RCC 7860 (cell line): ENCODE measurements at regions not wholly inside any gene's neighbourhood (a gene's known extent, or its start where the extent isn't known, plus 50 kb on each side); places are given as distances from the start of the nearest gene placed in this dataset.
A peak's percentile ranks its signal among the peaks of the same experiment; 100 is the strongest.
"Not testable (repeated sequence)": the region's sequence is repeated elsewhere in the genome, so short reads cannot be mapped to it uniquely, and the experiment has no call there.

Experiments
- DNase-seq: peaks from one replicate; pipeline ENCODE4 v3.0.0-alpha.2; 2015; ENCODE audit warnings: low spot score
- FAIRE-seq: peaks from 2 replicates; lab custom pipeline; 2012; peaks lifted over from hg19 to GRCh38; lab: Jason Lieb, UNC

DNA sequence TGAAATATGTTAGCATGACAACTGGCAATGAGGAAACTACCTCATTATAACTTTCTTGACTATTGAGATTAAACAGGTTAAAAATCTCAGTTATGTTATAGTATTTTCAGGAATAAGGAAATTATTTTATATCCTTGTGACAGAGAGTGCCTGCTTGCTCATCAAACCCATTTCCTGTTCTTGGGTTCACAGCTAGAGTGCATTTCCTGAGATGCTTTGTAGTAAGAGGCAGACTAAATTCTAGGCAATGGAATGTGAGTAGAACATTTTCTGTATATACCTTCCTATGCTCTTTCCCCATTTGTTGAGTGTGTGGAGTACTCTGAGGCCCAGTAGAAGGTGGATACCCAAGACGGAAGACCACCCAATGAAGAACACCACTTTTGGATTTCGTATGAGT lies 96.9 kb upstream of the CASK start:
- DNase-seq (no peak), FAIRE-seq (no peak)

DNA sequence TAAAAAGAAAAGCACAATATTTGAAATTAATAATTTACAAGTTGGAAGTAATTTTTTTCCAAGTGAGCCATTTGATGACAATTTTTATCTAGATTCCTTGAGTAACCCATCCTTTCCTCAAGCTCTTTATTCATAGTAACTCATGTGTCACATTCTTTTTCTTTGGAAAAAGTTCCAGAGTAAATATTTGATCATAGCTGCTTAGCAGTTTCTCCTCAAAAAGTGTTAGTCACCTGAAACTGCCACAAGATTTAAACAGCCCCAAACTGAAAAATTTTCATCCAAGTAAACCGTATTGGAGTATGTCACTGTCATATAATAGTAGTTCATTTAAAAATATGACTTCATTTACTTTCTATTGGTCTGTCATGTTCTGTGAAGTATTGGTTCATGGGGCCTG lies 94.6 kb upstream of the CASK start:
- FAIRE-seq: peak; percentile 94
- DNase-seq: peak; percentile 69

DNA sequence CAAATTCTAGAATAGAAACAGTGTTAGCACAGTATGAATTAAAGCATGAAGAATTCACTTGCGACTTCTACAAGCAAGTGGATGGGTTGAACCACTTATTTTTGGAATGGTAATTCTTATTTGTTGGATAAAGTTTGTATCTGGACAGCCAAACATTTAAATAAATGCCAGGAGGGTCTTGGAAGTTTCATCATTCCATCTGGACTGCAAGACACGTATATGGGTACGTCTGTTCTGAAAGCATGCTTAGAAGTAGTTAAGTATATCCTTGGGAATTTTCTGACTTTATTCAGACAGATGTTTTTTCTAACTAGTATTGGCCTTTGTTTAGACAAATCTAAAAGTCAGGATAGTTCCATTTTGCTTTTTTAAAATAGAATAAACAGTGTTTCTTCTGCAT lies 77.5 kb upstream of the CASK start:
- no peak for FAIRE-seq

DNA sequence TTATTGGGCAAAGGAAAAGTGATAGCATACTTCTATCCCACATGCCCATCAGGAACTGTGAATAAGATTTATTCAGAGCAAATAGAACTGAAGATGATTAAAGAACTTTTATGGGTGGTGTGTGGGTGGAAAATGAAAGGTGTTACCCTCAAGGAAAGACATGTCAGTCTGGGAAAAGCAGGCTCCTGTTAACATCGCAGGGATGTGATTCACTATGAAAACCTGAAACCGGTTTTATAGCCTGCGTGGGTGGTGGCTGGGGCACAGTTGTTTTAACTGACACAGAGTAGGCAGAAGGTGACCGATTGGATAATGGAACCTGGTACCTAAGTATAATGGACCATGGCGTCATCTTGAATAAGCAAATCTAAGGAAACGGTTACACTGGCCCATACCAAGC lies 61.3 kb upstream of the CASK start:
- DNase-seq (no peak), FAIRE-seq (no peak)

More for the DNA sequence above, 77.5 kb upstream of the CASK start:
- no peak for DNase-seq

DNA sequence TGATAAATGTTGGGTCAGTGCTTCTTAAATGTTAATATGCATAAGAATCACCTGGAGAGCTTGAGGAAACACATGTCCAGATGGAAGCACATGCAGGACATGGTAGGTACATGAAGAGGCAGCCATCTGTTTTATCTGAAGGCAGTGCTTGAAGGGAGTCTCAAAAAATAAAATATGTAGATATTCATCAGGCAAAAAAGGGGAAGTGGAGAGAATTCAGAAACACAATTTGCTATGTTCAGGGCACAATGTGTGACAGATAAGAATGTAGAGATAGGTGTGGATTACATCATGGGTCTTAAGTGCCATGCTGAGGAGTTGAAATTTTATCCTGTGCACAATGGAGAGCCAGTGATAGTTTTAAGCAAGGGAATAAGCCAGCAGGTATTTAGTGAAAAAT lies 59.6 kb upstream of the CASK start:
- no peak for DNase-seq
- no peak for FAIRE-seq

DNA sequence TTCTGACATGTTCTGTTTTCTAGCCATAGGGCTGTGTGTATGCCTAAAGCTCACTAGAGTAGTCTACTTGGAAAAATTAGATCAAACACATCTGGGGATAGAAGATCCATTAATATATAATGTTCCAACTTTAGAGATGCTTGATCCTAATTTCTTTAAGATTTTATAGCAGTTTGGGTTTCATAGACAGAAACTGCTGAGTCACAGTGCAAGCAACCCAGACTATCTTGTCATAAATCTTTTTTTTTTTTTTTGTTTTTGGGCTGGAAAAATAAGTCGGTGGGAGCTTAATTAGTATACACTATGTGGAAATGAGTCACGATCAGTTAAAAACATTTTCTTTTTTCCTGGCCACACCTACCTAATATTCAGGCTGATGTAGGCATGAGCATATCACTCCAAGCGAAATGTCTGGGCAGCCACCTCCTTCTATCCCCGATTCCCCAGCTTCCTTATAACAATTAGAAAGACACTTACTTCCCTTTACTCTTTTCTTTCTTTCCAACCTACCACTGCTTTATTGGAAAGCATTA lies 58.2 kb upstream of the CASK start:
- no peak for DNase-seq
- FAIRE-seq: no peak

DNA sequence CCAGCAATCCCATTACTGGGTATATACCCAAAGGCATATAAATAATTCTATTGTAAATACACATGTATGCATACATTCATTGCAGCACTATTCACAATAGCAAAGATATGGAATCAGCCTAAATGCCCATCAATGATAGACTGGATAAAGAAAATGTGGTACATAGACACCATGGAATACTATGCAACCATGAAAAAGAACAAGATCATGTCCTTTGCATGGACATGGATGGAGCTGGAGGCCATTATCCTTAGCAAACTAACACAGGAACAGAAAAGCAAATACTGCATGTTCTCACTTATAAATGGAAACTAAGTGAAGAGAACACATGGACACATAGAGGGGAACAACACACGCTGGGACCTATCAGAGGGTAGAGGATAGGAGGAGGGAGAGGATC lies 51.3 kb upstream of the CASK start:
- not testable (repeated sequence) for FAIRE-seq, DNase-seq

DNA sequence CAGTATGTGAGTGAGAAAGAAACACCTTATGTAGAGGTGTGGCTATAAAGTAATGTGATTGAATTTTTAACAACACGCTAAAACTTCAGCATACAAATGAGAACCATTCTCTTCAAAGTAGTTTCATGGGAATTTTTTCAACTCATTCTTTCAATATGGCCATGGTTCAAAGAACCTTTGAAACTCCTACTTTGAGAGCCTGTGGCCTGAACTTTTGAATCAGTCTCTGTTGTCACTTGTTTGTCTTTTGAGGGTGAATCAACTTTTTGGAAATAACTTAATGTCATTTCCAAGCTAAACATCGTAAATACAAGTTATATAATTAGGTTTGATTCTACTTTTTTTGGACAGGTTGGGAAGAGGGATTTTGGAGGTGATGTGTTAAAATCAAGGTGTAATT lies 49.9 kb upstream of the CASK start:
- no peak for FAIRE-seq
- DNase-seq: no peak
